SH-SY5Y (cell line): ENCODE measurements at regions not wholly inside any gene's neighbourhood (a gene's known extent, or its start where the extent isn't known, plus 50 kb on each side); places are given as distances from the start of the nearest gene placed in this dataset.

Experiments
- GATA2 ChIP-seq: IDR thresholded peaks from 2 replicates; pipeline ENCODE4 v1.6.1; 2011; ENCODE audit warnings: mild to moderate bottlenecking, low read depth, low read length
- GATA3 ChIP-seq: IDR thresholded peaks from 2 replicates; pipeline ENCODE4 v1.6.1; 2011; ENCODE audit warnings: low read depth, mild to moderate bottlenecking, low read length, moderate library complexity

DNA sequence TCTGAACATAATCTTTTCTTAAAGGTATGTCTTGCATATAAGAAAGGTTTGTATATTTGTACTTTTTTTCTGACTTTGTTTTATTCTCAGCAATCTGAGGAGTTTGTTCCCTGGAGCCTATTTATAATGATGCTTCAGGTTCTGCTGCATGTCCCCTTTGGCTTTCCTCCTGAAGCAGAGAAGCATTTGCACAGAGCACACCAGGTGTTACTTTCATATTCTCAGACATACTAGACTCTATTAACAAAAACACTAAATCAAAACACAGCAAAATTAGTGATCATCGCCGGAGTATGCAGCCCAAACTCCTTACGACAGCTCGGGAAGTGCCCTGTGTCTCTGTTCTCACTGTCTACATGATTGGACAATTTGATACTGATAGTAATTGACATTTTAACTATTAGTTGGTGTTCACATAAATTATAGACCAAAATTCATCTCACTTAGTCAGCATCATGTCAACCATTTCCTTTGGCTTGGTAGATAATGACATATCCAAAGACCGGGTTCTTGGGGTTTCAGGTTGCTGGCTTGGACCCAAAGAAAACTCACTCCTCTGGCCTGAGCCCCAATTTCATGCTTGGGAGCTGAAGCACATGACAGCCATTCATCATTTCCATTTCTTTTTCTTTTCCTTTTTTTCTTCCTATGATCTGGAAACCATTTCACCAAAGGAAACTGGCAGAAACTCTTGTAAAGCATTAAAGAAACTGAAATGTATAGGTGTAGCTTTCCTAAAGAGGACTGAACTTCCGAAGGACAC is 400.1 kb upstream of the NRP1 start:
- no peak for TF ChIP-seq GATA2
- TF ChIP-seq GATA3 = no peak

GRCh38 chr10:33733058-33733457 is 398.6 kb upstream of the NRP1 start:
- TF ChIP-seq GATA2 = no peak
- no peak for TF ChIP-seq GATA3

GRCh38 chr10:33732161-33732680 is 397.8 kb upstream of the NRP1 start:
- TF ChIP-seq GATA2 (no peak), GATA3 (no peak)

GRCh38 chr10:33731322-33731721 is 396.9 kb upstream of the NRP1 start:
- TF ChIP-seq GATA3 = no peak
- no peak for TF ChIP-seq GATA2

- TF ChIP-seq GATA3 (no peak), GATA2 (no peak)
Observed at GRCh38 chr10:33725430-33725829, 391.0 kb upstream of the NRP1 start.

- no peak for TF ChIP-seq GATA3
- no peak for TF ChIP-seq GATA2
Observed at GRCh38 chr10:33723181-33723580, 388.7 kb upstream of the NRP1 start.

- TF ChIP-seq GATA3 (no peak), GATA2 (no peak)
Observed at GRCh38 chr10:33722067-33722466, 387.6 kb upstream of the NRP1 start.

- TF ChIP-seq GATA2 (no peak), GATA3 (no peak)
Observed at GRCh38 chr10:33721509-33721908, 387.0 kb upstream of the NRP1 start.

GRCh38 chr10:33720161-33720560 is 385.7 kb upstream of the NRP1 start:
- no peak for TF ChIP-seq GATA2

GRCh38 chr10:33719005-33719703 is 384.7 kb upstream of the NRP1 start:
- TF ChIP-seq GATA3 = no peak
- no peak for TF ChIP-seq GATA2

- TF ChIP-seq GATA2 (no peak), GATA3 (no peak)
Observed at GRCh38 chr10:33716501-33717267, 382.2 kb upstream of the NRP1 start.

DNA sequence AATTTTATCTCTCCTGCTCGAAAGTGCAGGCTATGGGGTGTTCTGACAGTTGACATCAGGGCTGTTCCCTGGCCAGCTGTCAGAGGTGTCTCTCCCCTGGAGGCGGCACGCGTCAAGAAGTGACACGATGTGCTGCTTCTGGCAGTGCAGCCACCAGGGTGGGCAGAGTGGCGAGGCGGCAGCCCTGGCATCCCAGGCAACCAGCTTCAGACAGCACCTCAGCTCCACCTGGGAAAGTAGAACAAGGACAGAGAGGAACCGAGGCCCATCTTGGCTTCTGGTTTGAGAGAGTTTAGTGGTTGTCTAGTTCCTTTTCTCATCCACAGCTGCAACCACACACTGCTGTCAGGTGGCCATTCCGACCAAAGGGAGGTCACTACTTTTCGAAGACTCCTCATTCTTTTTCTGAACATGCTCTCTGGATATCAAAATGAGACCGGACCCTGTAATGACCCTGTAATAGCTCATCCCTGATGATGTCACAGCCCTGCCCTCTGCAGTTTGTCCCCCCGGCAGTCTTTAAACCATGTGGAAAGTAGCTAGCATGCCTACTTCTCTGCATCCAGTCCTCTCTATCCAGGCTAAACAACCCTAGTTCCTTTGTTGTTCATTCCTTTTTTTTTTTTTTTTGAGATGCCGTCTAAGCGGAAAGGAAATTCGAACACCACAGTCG is 381.0 kb upstream of the NRP1 start:
- TF ChIP-seq GATA2 = no peak
- no peak for TF ChIP-seq GATA3

GRCh38 chr10:33712825-33713224 is 378.4 kb upstream of the NRP1 start:
- TF ChIP-seq GATA2 (no peak), GATA3 (no peak)

- TF ChIP-seq GATA3 = no peak
Observed at GRCh38 chr10:33710006-33710405, 375.5 kb upstream of the NRP1 start.
